WERI-Rb-1 (cell line): ENCODE measurements at regions not wholly inside any gene's neighbourhood (a gene's known extent, or its start where the extent isn't known, plus 50 kb on each side); places are given as distances from the start of the nearest gene placed in this dataset.

ENCODE experiments used
- DNase-seq: peaks from one replicate; pipeline ENCODE4 v3.0.0-alpha.2; 2020
- H3K27ac ChIP-seq: fragments of 250-450 bp; sonication (Bioruptor Pico); 2 replicates; pipeline ENCODE4 v1.5.1; 2020; ENCODE audit warnings: mild to moderate bottlenecking, moderate library complexity
- H3K27me3 ChIP-seq: fragments of 250-450 bp; sonication (Bioruptor Pico); 2 replicates; pipeline ENCODE4 v1.5.1; 2021; ENCODE audit warnings: mild to moderate bottlenecking, low read depth, moderate library complexity; ENCODE audit not compliant: insufficient read depth, severe bottlenecking
- H3K36me3 ChIP-seq: fragments of 250-450 bp; sonication (Bioruptor Pico); 2 replicates; pipeline ENCODE4 v1.5.1; 2020; ENCODE audit warnings: mild to moderate bottlenecking, moderate library complexity
- H3K4me3 ChIP-seq: 2 replicates; pipeline ENCODE4 v1.5.1; 2011; ENCODE audit warnings: low read depth, mild to moderate bottlenecking, control low read depth, low read length
- H3K9me3 ChIP-seq: fragments of 250-450 bp; sonication (Bioruptor Pico); 2 replicates; pipeline ENCODE4 v1.5.1; 2021; ENCODE audit warnings: mild to moderate bottlenecking, moderate library complexity; ENCODE audit not compliant: severe bottlenecking
- TF ChIP-seq, protein P1 (sequence below): IDR thresholded peaks from 2 replicates; pipeline ENCODE4 v1.5.1; 2011; ENCODE audit warnings: low read depth, mild to moderate bottlenecking, control low read depth, inconsistent platforms, low read length

- DNase-seq, result no peak
- peaks cover 28% of the 10 kb centered on the region for H3K27me3 ChIP-seq
- TF ChIP-seq, protein P1, sequence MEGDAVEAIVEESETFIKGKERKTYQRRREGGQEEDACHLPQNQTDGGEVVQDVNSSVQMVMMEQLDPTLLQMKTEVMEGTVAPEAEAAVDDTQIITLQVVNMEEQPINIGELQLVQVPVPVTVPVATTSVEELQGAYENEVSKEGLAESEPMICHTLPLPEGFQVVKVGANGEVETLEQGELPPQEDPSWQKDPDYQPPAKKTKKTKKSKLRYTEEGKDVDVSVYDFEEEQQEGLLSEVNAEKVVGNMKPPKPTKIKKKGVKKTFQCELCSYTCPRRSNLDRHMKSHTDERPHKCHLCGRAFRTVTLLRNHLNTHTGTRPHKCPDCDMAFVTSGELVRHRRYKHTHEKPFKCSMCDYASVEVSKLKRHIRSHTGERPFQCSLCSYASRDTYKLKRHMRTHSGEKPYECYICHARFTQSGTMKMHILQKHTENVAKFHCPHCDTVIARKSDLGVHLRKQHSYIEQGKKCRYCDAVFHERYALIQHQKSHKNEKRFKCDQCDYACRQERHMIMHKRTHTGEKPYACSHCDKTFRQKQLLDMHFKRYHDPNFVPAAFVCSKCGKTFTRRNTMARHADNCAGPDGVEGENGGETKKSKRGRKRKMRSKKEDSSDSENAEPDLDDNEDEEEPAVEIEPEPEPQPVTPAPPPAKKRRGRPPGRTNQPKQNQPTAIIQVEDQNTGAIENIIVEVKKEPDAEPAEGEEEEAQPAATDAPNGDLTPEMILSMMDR, result no peak
- no peak overlapping the region for H3K27ac ChIP-seq
- H3K36me3 ChIP-seq, result no peaks in the 10 kb centered on the region
- no peak overlapping the region for H3K4me3 ChIP-seq
- H3K9me3 ChIP-seq, result no peaks in the 10 kb centered on the region
Measured at GRCh38 chr2:117126656-117127055, 687.8 kb upstream of the DDX18 start.

GRCh38 chr2:117127680-117128079, 686.8 kb upstream of the DDX18 start:
- Histone ChIP-seq H3K27ac (no peak overlapping the region), H3K36me3 (no peaks in the 10 kb centered on the region), H3K27me3 (peaks cover 25% of the 10 kb centered on the region), H3K4me3 (no peak overlapping the region), H3K9me3 (no peaks in the 10 kb centered on the region)
- TF ChIP-seq, protein P1, result no peak
- DNase-seq, result no peak

- H3K27ac ChIP-seq, result no peak overlapping the region
- H3K27me3 ChIP-seq, result peaks cover 22% of the 10 kb centered on the region
- TF ChIP-seq, protein P1, result no peak
- no peak overlapping the region for H3K4me3 ChIP-seq
- no peaks in the 10 kb centered on the region for H3K9me3 ChIP-seq
- DNase-seq, result no peak
- no peaks in the 10 kb centered on the region for H3K36me3 ChIP-seq
Measured at GRCh38 chr2:117128461-117128860, 686.0 kb upstream of the DDX18 start.

- TF ChIP-seq, protein P1, result no peak
- no peaks in the 10 kb centered on the region for H3K36me3 ChIP-seq
- DNase-seq, result no peak
Measured at GRCh38 chr2:117137371-117137770, 677.1 kb upstream of the DDX18 start.

DNA sequence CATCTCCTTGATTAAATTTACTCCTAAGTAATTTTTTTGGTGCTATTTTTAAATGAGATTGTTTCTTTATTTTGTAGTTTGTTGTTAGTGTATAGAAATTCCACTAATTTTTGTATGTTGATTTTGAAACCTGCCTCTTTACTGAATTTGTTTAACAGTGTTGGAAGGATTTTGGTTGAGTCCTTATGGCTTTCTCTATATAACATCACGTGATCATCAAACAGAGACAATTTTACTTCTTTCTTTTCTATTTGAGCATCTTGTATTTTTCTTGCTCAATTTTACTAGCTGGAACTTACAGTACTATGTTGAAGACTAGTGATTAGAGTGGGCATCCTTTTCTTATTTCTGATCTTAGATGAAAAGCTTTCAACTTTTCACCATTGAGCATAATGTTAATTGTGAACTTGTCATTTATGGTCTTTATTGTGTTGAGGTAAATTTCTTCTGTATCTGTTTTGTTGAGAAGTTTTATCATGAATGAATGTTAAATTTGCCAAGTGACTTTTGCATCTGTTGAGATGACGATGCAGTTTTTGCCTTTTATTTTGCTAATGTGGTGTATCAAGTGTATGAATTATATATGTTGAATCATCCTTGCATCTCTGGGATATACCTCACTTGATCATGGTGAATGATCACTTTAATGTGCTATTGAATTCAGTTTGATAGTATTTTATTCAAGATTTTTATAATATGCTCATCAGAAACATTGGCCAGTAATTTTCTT, 645.3 kb upstream of the DDX18 start:
- TF ChIP-seq, protein P1, result no peak
- H3K27ac ChIP-seq, result no peak overlapping the region
- DNase-seq, result no peak
- no peak overlapping the region for H3K4me3 ChIP-seq
- H3K9me3 ChIP-seq, result peaks cover 4% of the 10 kb centered on the region
- no peaks in the 10 kb centered on the region for H3K36me3 ChIP-seq
- peaks cover 29% of the 10 kb centered on the region for H3K27me3 ChIP-seq

More at GRCh38 chr2:117137371-117137770, 677.1 kb upstream of the DDX18 start:
- no peak overlapping the region for H3K4me3 ChIP-seq
- H3K9me3 ChIP-seq, result no peaks in the 10 kb centered on the region
- H3K27ac ChIP-seq, result no peak overlapping the region
- peaks cover 22% of the 10 kb centered on the region for H3K27me3 ChIP-seq

DNA sequence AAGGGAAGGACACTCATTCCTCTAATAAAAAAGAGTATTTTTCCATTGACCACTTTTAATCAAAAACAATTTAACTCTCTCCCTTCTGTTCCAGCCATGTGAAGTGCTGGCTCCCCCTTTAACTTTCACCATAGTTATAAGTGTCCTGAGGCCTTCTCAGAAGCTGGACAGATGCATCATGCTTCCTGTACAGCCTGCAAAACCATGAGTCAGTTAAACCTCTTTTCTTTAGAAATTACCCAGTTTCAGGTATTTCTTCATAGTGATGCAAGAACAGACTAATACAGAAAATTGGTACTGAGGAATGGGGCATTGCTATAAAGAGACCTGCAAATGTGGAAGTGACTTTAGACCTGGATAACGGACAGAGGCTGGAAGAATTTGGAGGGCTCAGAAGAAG, 643.6 kb upstream of the DDX18 start:
- H3K27me3 ChIP-seq, result peaks cover 27% of the 10 kb centered on the region
- no peak for DNase-seq
- no peak overlapping the region for H3K27ac ChIP-seq
- TF ChIP-seq, protein P1, result no peak
- H3K9me3 ChIP-seq, result peaks cover 4% of the 10 kb centered on the region
- no peak overlapping the region for H3K4me3 ChIP-seq
- no peaks in the 10 kb centered on the region for H3K36me3 ChIP-seq
